UCSD-AML1 (cell line): ENCODE measurements at regions not wholly inside any gene's neighbourhood (a gene's known extent, or its start where the extent isn't known, plus 50 kb on each side); places are given as distances from the start of the nearest gene placed in this dataset.

ENCODE experiments used
- DNase-seq: peaks from one replicate; lab custom pipeline; 2025; ENCODE audit not compliant: unreplicated experiment; lab: John Stamatoyannopoulos, UW

GRCh38 chr16:65934443-65934842 is 432.0 kb upstream of the CDH5 start:
- DNase-seq: no peak

- DNase-seq: no peak
Observed at GRCh38 chr16:65933703-65934102, 432.8 kb upstream of the CDH5 start.

- no peak for DNase-seq
Observed at GRCh38 chr16:65932350-65933072, 434.0 kb upstream of the CDH5 start.

- no peak for DNase-seq
Observed at GRCh38 chr16:65922923-65923322, 443.6 kb upstream of the CDH5 start.

- DNase-seq: no peak
Observed at GRCh38 chr16:65919986-65920376, 446.5 kb upstream of the CDH5 start.

- no peak for DNase-seq
Observed at GRCh38 chr16:65919145-65919985, 447.1 kb upstream of the CDH5 start.

- DNase-seq: no peak
Observed at GRCh38 chr16:65917466-65917865, 449.0 kb upstream of the CDH5 start.

- no peak for DNase-seq
Observed at GRCh38 chr16:65916995-65917394, 449.5 kb upstream of the CDH5 start.

GRCh38 chr16:65910291-65910690 is 456.2 kb upstream of the CDH5 start:
- no peak for DNase-seq

GRCh38 chr16:65909310-65910050 is 457.0 kb upstream of the CDH5 start:
- no peak for DNase-seq

- no peak for DNase-seq
Observed at GRCh38 chr16:65908568-65908967, 457.9 kb upstream of the CDH5 start.

- no peak for DNase-seq
Observed at GRCh38 chr16:65905331-65905730, 461.2 kb upstream of the CDH5 start.

- DNase-seq: no peak
Observed at GRCh38 chr16:65896448-65897153, 469.9 kb upstream of the CDH5 start.

- DNase-seq: no peak
Observed at GRCh38 chr16:65895906-65896305, 470.6 kb upstream of the CDH5 start.

- DNase-seq: no peak
Observed at GRCh38 chr16:65895486-65895885, 471.0 kb upstream of the CDH5 start.

- DNase-seq: no peak
Observed at GRCh38 chr16:65890203-65890602, 476.3 kb upstream of the CDH5 start.

- DNase-seq: no peak
Observed at GRCh38 chr16:65889533-65889966, 476.9 kb upstream of the CDH5 start.

GRCh38 chr16:65888201-65888600 is 478.3 kb upstream of the CDH5 start:
- no peak for DNase-seq

GRCh38 chr16:65884018-65884417 is 482.5 kb upstream of the CDH5 start:
- no peak for DNase-seq

- DNase-seq: no peak
Observed at GRCh38 chr16:65878347-65878746, 488.1 kb upstream of the CDH5 start.

GRCh38 chr16:65876624-65877023 is 489.9 kb upstream of the CDH5 start:
- DNase-seq: no peak
